HCT116 (cell line): ENCODE measurements at regions not wholly inside any gene's neighbourhood (a gene's known extent, or its start where the extent isn't known, plus 50 kb on each side); places are given as distances from the start of the nearest gene placed in this dataset.

Source experiments
- CEBPB ChIP-seq: IDR thresholded peaks from 2 replicates; pipeline ENCODE4 v1.6.1; 2012; ENCODE audit warnings: low read depth
- JUND ChIP-seq: IDR thresholded peaks from 2 replicates; pipeline ENCODE4 v1.6.1; 2012
- POLR2A ChIP-seq: IDR thresholded peaks from 2 replicates; pipeline ENCODE4 v1.7.0; 2011; ENCODE audit warnings: borderline replicate concordance; ENCODE audit not compliant: insufficient read depth, insufficient read length; ENCODE audit errors: extremely low read depth
- POLR2AphosphoS5 ChIP-seq: IDR thresholded peaks from 2 replicates; pipeline ENCODE4 v1.6.1; 2011; ENCODE audit warnings: mild to moderate bottlenecking, low read depth, low read length, moderate library complexity
- TF ChIP-seq, protein P1 (sequence below): IDR thresholded peaks from 2 replicates; pipeline ENCODE4 v1.6.1; 2012
- TF ChIP-seq, protein P2 (sequence below): IDR thresholded peaks from 2 replicates; pipeline ENCODE4 v1.6.1; 2012; ENCODE audit warnings: low read depth

- TF ChIP-seq, protein P1, sequence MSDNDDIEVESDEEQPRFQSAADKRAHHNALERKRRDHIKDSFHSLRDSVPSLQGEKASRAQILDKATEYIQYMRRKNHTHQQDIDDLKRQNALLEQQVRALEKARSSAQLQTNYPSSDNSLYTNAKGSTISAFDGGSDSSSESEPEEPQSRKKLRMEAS = no peak
- TF ChIP-seq POLR2A = no peak
- no peak for TF ChIP-seq JUND
- TF ChIP-seq POLR2AphosphoS5 = no peak
- TF ChIP-seq, protein P2, sequence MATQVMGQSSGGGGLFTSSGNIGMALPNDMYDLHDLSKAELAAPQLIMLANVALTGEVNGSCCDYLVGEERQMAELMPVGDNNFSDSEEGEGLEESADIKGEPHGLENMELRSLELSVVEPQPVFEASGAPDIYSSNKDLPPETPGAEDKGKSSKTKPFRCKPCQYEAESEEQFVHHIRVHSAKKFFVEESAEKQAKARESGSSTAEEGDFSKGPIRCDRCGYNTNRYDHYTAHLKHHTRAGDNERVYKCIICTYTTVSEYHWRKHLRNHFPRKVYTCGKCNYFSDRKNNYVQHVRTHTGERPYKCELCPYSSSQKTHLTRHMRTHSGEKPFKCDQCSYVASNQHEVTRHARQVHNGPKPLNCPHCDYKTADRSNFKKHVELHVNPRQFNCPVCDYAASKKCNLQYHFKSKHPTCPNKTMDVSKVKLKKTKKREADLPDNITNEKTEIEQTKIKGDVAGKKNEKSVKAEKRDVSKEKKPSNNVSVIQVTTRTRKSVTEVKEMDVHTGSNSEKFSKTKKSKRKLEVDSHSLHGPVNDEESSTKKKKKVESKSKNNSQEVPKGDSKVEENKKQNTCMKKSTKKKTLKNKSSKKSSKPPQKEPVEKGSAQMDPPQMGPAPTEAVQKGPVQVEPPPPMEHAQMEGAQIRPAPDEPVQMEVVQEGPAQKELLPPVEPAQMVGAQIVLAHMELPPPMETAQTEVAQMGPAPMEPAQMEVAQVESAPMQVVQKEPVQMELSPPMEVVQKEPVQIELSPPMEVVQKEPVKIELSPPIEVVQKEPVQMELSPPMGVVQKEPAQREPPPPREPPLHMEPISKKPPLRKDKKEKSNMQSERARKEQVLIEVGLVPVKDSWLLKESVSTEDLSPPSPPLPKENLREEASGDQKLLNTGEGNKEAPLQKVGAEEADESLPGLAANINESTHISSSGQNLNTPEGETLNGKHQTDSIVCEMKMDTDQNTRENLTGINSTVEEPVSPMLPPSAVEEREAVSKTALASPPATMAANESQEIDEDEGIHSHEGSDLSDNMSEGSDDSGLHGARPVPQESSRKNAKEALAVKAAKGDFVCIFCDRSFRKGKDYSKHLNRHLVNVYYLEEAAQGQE = no peak
- no peak for TF ChIP-seq CEBPB
Measured at GRCh38 chr14:98160901-98161300, 1111.1 kb downstream of the BCL11B start.
